ENCODE measurements at regions not wholly inside any gene's neighbourhood (a gene's known extent, or its start where the extent isn't known, plus 50 kb on each side); places are given as distances from the start of the nearest gene placed in this dataset.

DNA sequence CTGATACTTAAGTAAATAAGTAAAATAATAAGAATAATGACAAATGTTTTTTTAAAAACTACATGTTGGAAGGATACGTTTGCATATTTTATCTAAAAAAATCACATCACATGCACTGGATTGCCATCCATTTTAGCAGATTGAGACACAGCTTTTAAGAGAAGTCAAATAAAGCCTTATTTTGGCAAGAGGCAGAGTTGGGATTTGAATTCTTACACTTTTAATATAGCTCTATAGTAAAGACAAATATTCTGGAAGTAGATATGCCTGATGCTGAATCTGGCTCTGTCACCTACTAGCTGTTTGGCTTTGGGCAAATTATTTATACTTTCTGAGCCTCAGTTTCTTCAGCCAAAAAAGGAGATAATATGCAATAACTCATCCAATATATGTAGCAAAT, 386.4 kb downstream of the ETV1 start:
- intact Hi-C loops (cut with DNase I), result no loop called here
- no peak overlapping the region for H3K27ac ChIP-seq
- H3K36me3 ChIP-seq, result no peaks in the 10 kb centered on the region
- no peaks in the 10 kb centered on the region for H3K27me3 ChIP-seq
- no peak for ATAC-seq
- DNase-seq, result no peak
- TF ChIP-seq CTCF (IDR thresholded peaks at IDR 0.05), result no peak
- H3K4me3 ChIP-seq, result no peak overlapping the region
- no peaks in the 10 kb centered on the region for H3K4me1 ChIP-seq
- H3K9me3 ChIP-seq, result no peaks in the 10 kb centered on the region

DNA sequence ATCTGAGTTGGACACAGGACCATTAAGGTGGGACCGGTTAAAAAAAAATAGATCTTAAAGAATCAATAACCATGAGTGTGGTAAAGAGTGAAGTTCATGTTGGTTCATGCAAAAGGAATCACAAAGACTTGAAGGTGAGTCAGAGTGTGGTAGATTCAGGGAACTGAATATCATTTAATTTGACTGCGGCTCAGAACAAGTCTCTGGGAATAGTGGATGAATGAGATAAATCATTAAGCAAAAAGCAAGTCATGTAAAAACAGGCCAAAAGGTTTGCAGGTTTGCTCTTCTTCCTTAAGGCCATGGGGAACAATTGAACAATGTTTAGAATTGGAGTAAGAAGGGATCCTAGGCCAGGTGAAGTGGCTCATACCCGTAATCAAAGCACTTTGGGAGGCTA, 385.8 kb downstream of the ETV1 start:
- ATAC-seq (no peak), DNase-seq (no peak)
- Histone ChIP-seq H3K36me3 (no peaks in the 10 kb centered on the region), H3K4me1 (no peaks in the 10 kb centered on the region), H3K27me3 (no peaks in the 10 kb centered on the region), H3K4me3 (no peak overlapping the region), H3K27ac (no peak overlapping the region), H3K9me3 (no peaks in the 10 kb centered on the region)
- intact Hi-C loops (cut with DNase I), result no loop called here
- no peak for TF ChIP-seq CTCF (IDR thresholded peaks at IDR 0.05)

- no peak overlapping the region for H3K27ac ChIP-seq
- intact Hi-C loops (cut with DNase I), result no loop called here
- DNase-seq (no peak), ATAC-seq (no peak)
- no peak for TF ChIP-seq CTCF (IDR thresholded peaks at IDR 0.05)
- no peaks in the 10 kb centered on the region for H3K36me3 ChIP-seq
- no peak overlapping the region for H3K4me3 ChIP-seq
- H3K9me3 ChIP-seq, result no peaks in the 10 kb centered on the region
- H3K4me1 ChIP-seq, result no peaks in the 10 kb centered on the region
- H3K27me3 ChIP-seq, result no peaks in the 10 kb centered on the region
These were observed 385.3 kb downstream of the ETV1 start for GRCh38 chr7:13604178-13604577.

DNA sequence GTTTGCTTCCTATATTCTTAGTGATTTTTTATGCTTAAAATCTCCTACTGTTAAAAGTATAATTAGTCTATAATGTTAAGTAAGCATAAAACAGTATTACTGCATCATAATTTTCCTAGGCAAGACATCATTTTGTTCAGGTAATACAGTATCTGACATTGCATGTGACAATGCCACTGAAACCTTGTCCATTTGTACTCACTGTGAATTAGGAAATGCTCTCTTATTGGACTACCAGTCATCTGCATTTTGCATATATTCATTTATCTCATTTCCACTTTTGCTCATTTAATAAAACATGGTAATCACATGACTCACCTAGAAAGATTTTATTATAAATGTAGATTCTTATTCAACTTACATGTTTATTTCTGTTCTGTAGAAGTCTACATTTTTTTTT, 379.1 kb downstream of the ETV1 start:
- Histone ChIP-seq H3K27me3 (no peaks in the 10 kb centered on the region), H3K27ac (no peak overlapping the region), H3K4me1 (no peaks in the 10 kb centered on the region), H3K36me3 (no peaks in the 10 kb centered on the region), H3K9me3 (no peaks in the 10 kb centered on the region), H3K4me3 (no peak overlapping the region)
- intact Hi-C loops (cut with DNase I), result no loop called here
- DNase-seq (no peak), ATAC-seq (no peak)
- TF ChIP-seq CTCF (IDR thresholded peaks at IDR 0.05), result no peak

- DNase-seq (no peak), ATAC-seq (no peak)
- Histone ChIP-seq H3K4me3 (no peak overlapping the region), H3K27ac (no peak overlapping the region), H3K4me1 (no peaks in the 10 kb centered on the region), H3K36me3 (no peaks in the 10 kb centered on the region), H3K9me3 (no peaks in the 10 kb centered on the region), H3K27me3 (no peaks in the 10 kb centered on the region)
- no peak for TF ChIP-seq CTCF (IDR thresholded peaks at IDR 0.05)
- intact Hi-C loops (cut with DNase I), result no loop called here
These were observed 373.8 kb downstream of the ETV1 start for GRCh38 chr7:13615679-13616078.

DNA sequence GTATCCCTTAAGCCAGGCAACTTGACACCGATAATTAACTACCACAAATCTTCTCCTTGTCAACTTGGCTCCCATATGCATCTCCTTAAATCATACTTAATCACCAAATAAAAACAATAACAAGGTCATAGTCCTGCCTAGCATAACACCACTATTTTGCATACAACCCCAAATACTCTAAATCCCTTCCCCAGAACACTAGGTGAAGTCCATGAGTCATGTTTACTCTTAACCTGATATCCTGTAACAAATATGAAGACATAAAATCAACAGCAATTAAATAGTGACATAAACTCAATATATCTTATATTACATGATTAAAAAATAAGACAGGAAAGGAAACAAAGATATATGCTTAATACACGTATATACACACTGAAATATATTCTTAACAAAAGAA, 362.0 kb downstream of the ETV1 start:
- TF ChIP-seq CTCF (IDR thresholded peaks at IDR 0.05), result no peak
- Histone ChIP-seq H3K9me3 (no peaks in the 10 kb centered on the region), H3K36me3 (no peaks in the 10 kb centered on the region), H3K4me3 (no peak overlapping the region), H3K4me1 (no peaks in the 10 kb centered on the region), H3K27ac (no peak overlapping the region), H3K27me3 (no peaks in the 10 kb centered on the region)
- DNase-seq (no peak), ATAC-seq (no peak)
- intact Hi-C loops (cut with DNase I), result no loop called here

Data from upper lobe of right lung (tissue), 1 donor.